HEK293T (cell line): ENCODE measurements at regions not wholly inside any gene's neighbourhood (a gene's known extent, or its start where the extent isn't known, plus 50 kb on each side); places are given as distances from the start of the nearest gene placed in this dataset.

ENCODE experiments used
- ARNT ChIP-seq: fragments of 450-650 bp; IDR thresholded peaks from 2 replicates; pipeline ENCODE4 v1.6.1; 2017; ENCODE audit warnings: mild to moderate bottlenecking
- BHLHE40 ChIP-seq: fragments of 450-650 bp; IDR thresholded peaks from 2 replicates; pipeline ENCODE4 v1.6.1; 2016; ENCODE audit warnings: mild to moderate bottlenecking, moderate library complexity, borderline replicate concordance
- CTBP1 ChIP-seq: fragments of 450-650 bp; IDR thresholded peaks from 2 replicates; pipeline ENCODE4 v1.6.1; 2016; ENCODE audit warnings: borderline replicate concordance
- ELF4 ChIP-seq: fragments of 450-650 bp; IDR thresholded peaks from 2 replicates; pipeline ENCODE4 v1.6.1; 2017; ENCODE audit warnings: antibody characterized with exemption
- FOXA1 ChIP-seq: fragments of 450-650 bp; IDR thresholded peaks from 2 replicates; pipeline ENCODE4 v1.6.1; 2016; ENCODE audit warnings: mild to moderate bottlenecking
- FOXK2 ChIP-seq: fragments of 450-650 bp; IDR thresholded peaks from 2 replicates; pipeline ENCODE4 v1.6.1; 2016; ENCODE audit warnings: mild to moderate bottlenecking
- FOXM1 ChIP-seq: fragments of 450-650 bp; IDR thresholded peaks from 2 replicates; pipeline ENCODE4 v1.6.1; 2017; ENCODE audit warnings: mild to moderate bottlenecking, borderline replicate concordance
- HDGF ChIP-seq: fragments of 450-650 bp; IDR thresholded peaks from 2 replicates; pipeline ENCODE4 v1.6.1; 2017; ENCODE audit warnings: antibody characterized with exemption, borderline replicate concordance
- L3MBTL2 ChIP-seq: fragments of 450-650 bp; conservative IDR thresholded peaks from 2 replicates; pipeline ENCODE4 v1.6.1; 2016; ENCODE audit warnings: mild to moderate bottlenecking
- NFRKB ChIP-seq: fragments of 450-650 bp; IDR thresholded peaks from 2 replicates; pipeline ENCODE4 v1.6.1; 2016; ENCODE audit warnings: mild to moderate bottlenecking, moderate library complexity
- PKNOX1 ChIP-seq: fragments of 450-650 bp; IDR thresholded peaks from 2 replicates; pipeline ENCODE4 v1.6.1; 2016
- SP1 ChIP-seq: fragments of 450-650 bp; IDR thresholded peaks from 2 replicates; pipeline ENCODE4 v1.6.1; 2017
- SUZ12 ChIP-seq: fragments of 450-650 bp; IDR thresholded peaks from 2 replicates; pipeline ENCODE4 v1.6.1; 2016; ENCODE audit warnings: mild to moderate bottlenecking
- TARDBP ChIP-seq: fragments of 450-650 bp; IDR thresholded peaks from 2 replicates; pipeline ENCODE4 v1.6.1; 2016

DNA sequence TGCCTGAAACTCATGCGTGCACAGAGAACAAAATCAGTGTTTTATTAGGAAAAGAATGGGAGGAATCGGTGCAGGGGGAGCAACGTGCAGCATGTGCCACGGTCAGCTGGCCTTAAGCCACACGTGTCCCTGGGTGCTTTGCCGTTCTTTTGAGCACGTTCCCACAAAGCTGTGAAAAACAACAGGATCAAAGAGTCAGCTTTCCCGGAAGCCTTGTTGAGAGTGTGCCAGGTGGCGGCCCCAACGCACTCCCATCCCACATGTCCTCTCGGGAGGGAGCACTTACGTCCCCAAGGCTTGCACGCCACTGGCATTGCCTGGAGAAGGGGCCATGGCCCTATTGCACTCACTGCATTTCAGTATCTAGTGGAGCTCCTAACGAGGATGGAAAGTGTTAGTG, 511.2 kb downstream of the EIPR1 start:
- no peak for TF ChIP-seq TARDBP
- no peak for TF ChIP-seq ARNT
- no peak for TF ChIP-seq FOXA1
- no peak for TF ChIP-seq NFRKB
- no peak for TF ChIP-seq SUZ12
- TF ChIP-seq FOXM1 = no peak
- no peak for TF ChIP-seq PKNOX1
- no peak for TF ChIP-seq BHLHE40
- no peak for TF ChIP-seq SP1
- TF ChIP-seq CTBP1 = no peak
- TF ChIP-seq ELF4 = no peak
- TF ChIP-seq FOXK2 = no peak
- no peak for TF ChIP-seq HDGF
- no peak for TF ChIP-seq L3MBTL2
